A549 (cell line): ENCODE measurements at regions not wholly inside any gene's neighbourhood (a gene's known extent, or its start where the extent isn't known, plus 50 kb on each side); places are given as distances from the start of the nearest gene placed in this dataset.

Experiments used
- ATAC-seq, 2 experiments: fragments of 200-7000 bp in 1 of 2; fragments of >200 bp in 1 of 2; cut with Nextera tagmentation in 1 of 2; cut with Tn5 transposase in 1 of 2; 3 replicates each; pipeline versions ENCODE4 v1.8.0 to v1.9.1; 2018 to 2020; ENCODE audit warnings: mild to moderate bottlenecking in 1 of 2, moderate library complexity in 1 of 2
- CTCF ChIA-PET: fragments of 300-600 bp; sonication (Branson Sonifier 250); formaldehyde crosslinking; extraction: SDS; loops from one replicate; lab custom pipeline; 2021; ENCODE audit warnings: antibody characterized with exemption, inconsistent platforms; lab: Yijun Ruan, JAX
- POLR2A ChIA-PET: fragments of 350-600 bp; formaldehyde crosslinking; extraction: SDS; loops from one replicate; lab custom pipeline; 2021; ENCODE audit warnings: antibody characterized with exemption, inconsistent platforms; lab: Yijun Ruan, JAX
- DNase-seq, 2 experiments: peaks; one replicate each; pipeline versions ENCODE4 v3.0.0 to v3.0.0-alpha.2; 2011 to 2016; ENCODE audit warnings: low read depth in 1 of 2, low spot score in 1 of 2
- FAIRE-seq: peaks from 2 replicates; lab custom pipeline; 2011; peaks lifted over from hg19 to GRCh38; lab: Jason Lieb, UNC
- H3K27ac ChIP-seq, 2 experiments: fragments of >200 bp; sonication (Bioruptor Twin); formaldehyde crosslinking; 3 replicates each; pipeline ENCODE4 v1.5.1; 2016 to 2017
- H3K4me1 ChIP-seq: fragments of >200 bp; sonication (Bioruptor Twin); formaldehyde crosslinking; 3 replicates; pipeline ENCODE4 v1.6.1; 2016
- H3K4me2 ChIP-seq: fragments of >200 bp; sonication (Bioruptor Twin); formaldehyde crosslinking; 3 replicates; pipeline ENCODE4 v1.6.1; 2016
- H3K4me3 ChIP-seq: fragments of >200 bp; sonication (Bioruptor Twin); formaldehyde crosslinking; 3 replicates; pipeline ENCODE4 v1.5.1; 2016
- H3K9me3 ChIP-seq: fragments of >200 bp; sonication (Bioruptor Twin); formaldehyde crosslinking; 3 replicates; pipeline ENCODE4 v1.6.1; 2016
- BHLHE40 ChIP-seq: IDR thresholded peaks from 2 replicates; pipeline ENCODE4 v1.6.1; 2012; ENCODE audit warnings: low read depth, low read length, inconsistent platforms
- CEBPB ChIP-seq, 2 experiments: fragments of >200 bp in 1 of 2; sonication (Bioruptor Twin) in 1 of 2; formaldehyde crosslinking in 1 of 2; IDR thresholded peaks; 2 replicates each; pipeline ENCODE4 v1.6.1; 2012 to 2016
- CHD2 ChIP-seq: fragments of 150-350 bp; IDR thresholded peaks from 2 replicates; pipeline ENCODE4 v1.6.1; 2014; ENCODE audit warnings: low read length; ENCODE audit not compliant: partially characterized antibody
- E2F6 ChIP-seq: IDR thresholded peaks from 2 replicates; pipeline ENCODE4 v1.6.1; 2012; ENCODE audit warnings: low read depth, borderline replicate concordance
- EP300 ChIP-seq, 2 experiments: fragments of >200 bp; sonication (Bioruptor Twin); formaldehyde crosslinking; IDR thresholded peaks; 2 replicates in 1 of 2; 3 replicates in 1 of 2; pipeline ENCODE4 v1.6.1; 2016 to 2017
- ESRRA ChIP-seq: fragments of 150-350 bp; IDR thresholded peaks from 2 replicates; pipeline ENCODE4 v1.6.1; 2014; ENCODE audit warnings: mild to moderate bottlenecking, low read length, borderline replicate concordance
- FOSB ChIP-seq: fragments of 250-450 bp; sonication (Bioruptor Pico); IDR thresholded peaks from 2 replicates; pipeline ENCODE4 v1.5.0; 2020; ENCODE audit warnings: mild to moderate bottlenecking, moderate library complexity
- FOXS1 ChIP-seq: fragments of 250-450 bp; sonication (Bioruptor Pico); IDR thresholded peaks from 2 replicates; pipeline ENCODE4 v1.5.0; 2020; ENCODE audit warnings: mild to moderate bottlenecking, moderate library complexity
- HOXB13 ChIP-seq: fragments of 250-450 bp; sonication (Bioruptor Pico); IDR thresholded peaks from 2 replicates; pipeline ENCODE4 v1.5.0; 2020; ENCODE audit warnings: low read depth, mild to moderate bottlenecking, moderate library complexity
- HOXB5 ChIP-seq: fragments of 250-450 bp; sonication (Bioruptor Pico); IDR thresholded peaks from 2 replicates; pipeline ENCODE4 v1.5.0; 2020; ENCODE audit warnings: mild to moderate bottlenecking, moderate library complexity
- JUNB ChIP-seq: fragments of >200 bp; sonication (Bioruptor Twin); formaldehyde crosslinking; IDR thresholded peaks from 2 replicates; pipeline ENCODE4 v1.6.1; 2016
- KDM1A ChIP-seq: fragments of 200-600 bp; sonication (generic); IDR thresholded peaks from 2 replicates; pipeline ENCODE4 v1.6.1; 2016; ENCODE audit warnings: low read depth, mild to moderate bottlenecking
- MAFK ChIP-seq: fragments of 450-650 bp; IDR thresholded peaks from 2 replicates; pipeline ENCODE4 v1.6.1; 2014; ENCODE audit not compliant: partially characterized antibody
- NFE2L2 ChIP-seq: fragments of 150-350 bp; conservative IDR thresholded peaks from 2 replicates; pipeline ENCODE4 v1.6.1; 2014; ENCODE audit warnings: low read length
- POLR2AphosphoS2 ChIP-seq: conservative IDR thresholded peaks from 2 replicates; pipeline ENCODE4 v1.6.1; 2012; ENCODE audit warnings: low read length, improper control_type of control experiment, inconsistent platforms
- RARB ChIP-seq: fragments of 250-450 bp; sonication (Bioruptor Pico); IDR thresholded peaks from 2 replicates; pipeline ENCODE4 v1.8.0; 2021; ENCODE audit warnings: mild to moderate bottlenecking, moderate library complexity
- RFX5 ChIP-seq: fragments of 450-650 bp; IDR thresholded peaks from 2 replicates; pipeline ENCODE4 v1.7.1; 2014; ENCODE audit warnings: antibody characterized with exemption, mild to moderate bottlenecking, moderate library complexity
- RNF2 ChIP-seq: fragments of 200-600 bp; sonication (generic); IDR thresholded peaks from 2 replicates; pipeline ENCODE4 v1.6.1; 2016; ENCODE audit warnings: low read depth, mild to moderate bottlenecking, antibody characterized with exemption, moderate library complexity, borderline replicate concordance
- ZNF302 ChIP-seq: fragments of 250-450 bp; sonication (Bioruptor Pico); IDR thresholded peaks from 2 replicates; pipeline ENCODE4 v1.9.0; 2021; ENCODE audit warnings: inconsistent platforms, mild to moderate bottlenecking, moderate library complexity
- ZSCAN20 ChIP-seq: fragments of 250-450 bp; sonication (Bioruptor Pico); IDR thresholded peaks from 2 replicates; pipeline ENCODE4 v1.8.0; 2022; ENCODE audit warnings: mild to moderate bottlenecking, moderate library complexity
- WGBS: methylation state at CpG from one replicate; pipeline ENCODE4 v1.1.6; 2017; ENCODE audit errors: missing lambda C conversion rate; 5-methylcytosine and 5-hydroxymethylcytosine counted together
- TF ChIP-seq, protein P1 (sequence below): IDR thresholded peaks from 2 replicates; pipeline ENCODE4 v1.6.1; 2012
- TF ChIP-seq, protein P2 (sequence below): fragments of 250-450 bp; sonication (Bioruptor Pico); IDR thresholded peaks from 2 replicates; pipeline ENCODE4 v1.5.0; 2021; ENCODE audit warnings: mild to moderate bottlenecking, moderate library complexity, borderline replicate concordance
- TF ChIP-seq, protein P3 (sequence below): fragments of >200 bp; sonication (Bioruptor Twin); formaldehyde crosslinking; IDR thresholded peaks from 3 replicates; pipeline ENCODE4 v1.5.1; 2016

DNA sequence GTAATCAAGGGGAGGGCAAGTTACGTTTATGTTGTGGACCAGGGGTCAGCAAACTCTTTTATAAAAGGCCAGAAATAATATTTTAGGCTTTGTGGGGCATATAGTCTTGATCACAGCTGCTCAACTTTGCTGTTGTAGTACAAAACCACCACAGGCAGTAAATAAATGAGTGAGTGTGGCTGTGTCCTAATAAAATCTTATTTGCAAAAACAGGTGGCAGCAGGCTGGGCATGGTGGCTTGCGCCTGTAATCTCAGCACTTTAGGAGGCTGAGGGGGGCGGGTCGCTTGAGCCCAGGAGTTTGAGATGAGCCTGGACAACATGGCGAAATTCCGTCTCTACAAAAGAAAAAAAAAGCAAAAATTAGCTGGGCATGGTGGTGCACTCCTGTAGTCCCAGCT lies 57.9 kb upstream of the NUP160 start:
- no peaks in the 10 kb centered on the region for H3K9me3 ChIP-seq
- H3K27ac ChIP-seq: no peak overlapping the region
- TF ChIP-seq RARB (CRISPR knock-in tag) (no peak), HOXB13 (CRISPR knock-in tag) (no peak), ZNF302 (CRISPR knock-in tag) (no peak), EP300 (IDR thresholded peaks at IDR 0.05) (no peak), ESRRA (no peak), JUNB (no peak), MAFK (no peak), RFX5 (no peak), NFE2L2 (no peak), ZSCAN20 (CRISPR knock-in tag) (no peak), POLR2AphosphoS2 (no peak)
- TF ChIP-seq, protein P1, sequence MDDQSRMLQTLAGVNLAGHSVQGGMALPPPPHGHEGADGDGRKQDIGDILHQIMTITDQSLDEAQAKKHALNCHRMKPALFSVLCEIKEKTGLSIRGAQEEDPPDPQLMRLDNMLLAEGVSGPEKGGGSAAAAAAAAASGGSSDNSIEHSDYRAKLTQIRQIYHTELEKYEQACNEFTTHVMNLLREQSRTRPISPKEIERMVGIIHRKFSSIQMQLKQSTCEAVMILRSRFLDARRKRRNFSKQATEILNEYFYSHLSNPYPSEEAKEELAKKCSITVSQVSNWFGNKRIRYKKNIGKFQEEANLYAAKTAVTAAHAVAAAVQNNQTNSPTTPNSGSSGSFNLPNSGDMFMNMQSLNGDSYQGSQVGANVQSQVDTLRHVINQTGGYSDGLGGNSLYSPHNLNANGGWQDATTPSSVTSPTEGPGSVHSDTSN: no peak
- TF ChIP-seq, protein P2, sequence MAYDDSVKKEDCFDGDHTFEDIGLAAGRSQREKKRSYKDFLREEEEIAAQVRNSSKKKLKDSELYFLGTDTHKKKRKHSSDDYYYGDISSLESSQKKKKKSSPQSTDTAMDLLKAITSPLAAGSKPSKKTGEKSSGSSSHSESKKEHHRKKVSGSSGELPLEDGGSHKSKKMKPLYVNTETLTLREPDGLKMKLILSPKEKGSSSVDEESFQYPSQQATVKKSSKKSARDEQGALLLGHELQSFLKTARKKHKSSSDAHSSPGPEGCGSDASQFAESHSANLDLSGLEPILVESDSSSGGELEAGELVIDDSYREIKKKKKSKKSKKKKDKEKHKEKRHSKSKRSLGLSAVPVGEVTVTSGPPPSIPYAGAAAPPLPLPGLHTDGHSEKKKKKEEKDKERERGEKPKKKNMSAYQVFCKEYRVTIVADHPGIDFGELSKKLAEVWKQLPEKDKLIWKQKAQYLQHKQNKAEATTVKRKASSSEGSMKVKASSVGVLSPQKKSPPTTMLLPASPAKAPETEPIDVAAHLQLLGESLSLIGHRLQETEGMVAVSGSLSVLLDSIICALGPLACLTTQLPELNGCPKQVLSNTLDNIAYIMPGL (CRISPR knock-in tag): no peak
- H3K4me3 ChIP-seq: no peak overlapping the region
- ChIA-PET CTCF (interaction anchor here (1.5 kb wide), 1 partner anchor 12 kb away, joined by 4 read pairs; no protein-coding TSS in a partner anchor), POLR2A (no interaction called here)
- WGBS: 76% methylated on average over 6 of the region's 6 CpGs
- H3K4me2 ChIP-seq: no peak overlapping the region
- 0 out of 3 replicates have a peak, but pooled peaks cover 4% of the 10 kb centered on the region for H3K4me1 ChIP-seq
- DNase-seq: no peak
- no peak for FAIRE-seq
- no peak for ATAC-seq

GRCh38 chr11:47905358-47906059 lies 57.4 kb upstream of the NUP160 start:
- FAIRE-seq: no peak
- CTCF ChIA-PET: interaction anchor here (1.5 kb wide), 1 partner anchor 13 kb away, joined by 4 read pairs; no protein-coding TSS in a partner anchor
- Histone ChIP-seq H3K9me3 (no peaks in the 10 kb centered on the region), H3K27ac (no peak overlapping the region), H3K4me1 (0 out of 3 replicates have a peak, but pooled peaks cover 4% of the 10 kb centered on the region), H3K4me3 (no peak overlapping the region), H3K4me2 (no peak overlapping the region)
- TF ChIP-seq CHD2: no peak
- no peak for TF ChIP-seq BHLHE40
- no peak for TF ChIP-seq CEBPB (IDR thresholded peaks at IDR 0.05)
- no peak for TF ChIP-seq RNF2
- no peak for TF ChIP-seq FOSB (CRISPR knock-in tag)
- TF ChIP-seq, protein P3, sequence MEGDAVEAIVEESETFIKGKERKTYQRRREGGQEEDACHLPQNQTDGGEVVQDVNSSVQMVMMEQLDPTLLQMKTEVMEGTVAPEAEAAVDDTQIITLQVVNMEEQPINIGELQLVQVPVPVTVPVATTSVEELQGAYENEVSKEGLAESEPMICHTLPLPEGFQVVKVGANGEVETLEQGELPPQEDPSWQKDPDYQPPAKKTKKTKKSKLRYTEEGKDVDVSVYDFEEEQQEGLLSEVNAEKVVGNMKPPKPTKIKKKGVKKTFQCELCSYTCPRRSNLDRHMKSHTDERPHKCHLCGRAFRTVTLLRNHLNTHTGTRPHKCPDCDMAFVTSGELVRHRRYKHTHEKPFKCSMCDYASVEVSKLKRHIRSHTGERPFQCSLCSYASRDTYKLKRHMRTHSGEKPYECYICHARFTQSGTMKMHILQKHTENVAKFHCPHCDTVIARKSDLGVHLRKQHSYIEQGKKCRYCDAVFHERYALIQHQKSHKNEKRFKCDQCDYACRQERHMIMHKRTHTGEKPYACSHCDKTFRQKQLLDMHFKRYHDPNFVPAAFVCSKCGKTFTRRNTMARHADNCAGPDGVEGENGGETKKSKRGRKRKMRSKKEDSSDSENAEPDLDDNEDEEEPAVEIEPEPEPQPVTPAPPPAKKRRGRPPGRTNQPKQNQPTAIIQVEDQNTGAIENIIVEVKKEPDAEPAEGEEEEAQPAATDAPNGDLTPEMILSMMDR: no peak
- TF ChIP-seq KDM1A: no peak
- TF ChIP-seq, protein P1: no peak
- TF ChIP-seq FOXS1 (CRISPR knock-in tag): no peak
- no peak for TF ChIP-seq HOXB5 (CRISPR knock-in tag)
- TF ChIP-seq E2F6: no peak
- POLR2A ChIA-PET: interaction anchor here (0.5 kb wide), 1 partner anchor 691 kb away, joined by 4 read pairs; the partner anchor contains the start of gene DDB2
- WGBS: 92% methylated on average over 22 of the region's 22 CpGs
- ATAC-seq: no peak
- no peak for DNase-seq
